ENCODE measurements at regions not wholly inside any gene's neighbourhood (a gene's known extent, or its start where the extent isn't known, plus 50 kb on each side); places are given as distances from the start of the nearest gene placed in this dataset.

GRCh38 chr2:145161656-145162055 is 641.7 kb upstream of the ZEB2 start (continued):
- TF ChIP-seq ZNF148 (tag by site-specific recombination; IDR thresholded peaks at IDR 0.05; ENCODE audit: borderline replicate concordance) (no peak), YY2 (tag by site-specific recombination; IDR thresholded peaks at IDR 0.05) (no peak), ZSCAN4 (tag by site-specific recombination; IDR thresholded peaks at IDR 0.05) (no peak)

GRCh38 chr2:145160855-145161254 is 640.9 kb upstream of the ZEB2 start:
- no peak for TF ChIP-seq ZNF133 (tag by site-specific recombination; IDR thresholded peaks at IDR 0.05)
- no peak for TF ChIP-seq ZNF610 (tag by site-specific recombination; IDR thresholded peaks at IDR 0.05; ENCODE audit: borderline replicate concordance)
- TF ChIP-seq ZNF302 (tag by site-specific recombination; IDR thresholded peaks at IDR 0.05; ENCODE audit: low read depth): no peak
- no peak for TF ChIP-seq ZNF777 (tag by site-specific recombination; IDR thresholded peaks at IDR 0.05; ENCODE audit: borderline replicate concordance)
- no peak for TF ChIP-seq ZNF701 (tag by site-specific recombination; IDR thresholded peaks at IDR 0.05)
- no peak for TF ChIP-seq ZBTB7A (tag by site-specific recombination; IDR thresholded peaks at IDR 0.05; ENCODE audit: low read depth)
- TF ChIP-seq ZNF114 (tag by site-specific recombination; IDR thresholded peaks at IDR 0.05): no peak
- TF ChIP-seq YY1 (tag by site-specific recombination; IDR thresholded peaks at IDR 0.05): no peak
- POLR2A ChIA-PET: no interaction called here
- Histone ChIP-seq H3K4me1 (ENCODE audit: control insufficient read depth, insufficient read depth, low read length) (no peaks in the 10 kb centered on the region), H3K27ac (ENCODE audit: extremely low read depth, low read depth, low read length) (no peak overlapping the region), H3K9me3 (ENCODE audit: control insufficient read depth, insufficient read depth, low read depth, low read length) (no peaks in the 10 kb centered on the region), H3K4me3 (ENCODE audit: low read depth, low read length) (no peak overlapping the region), H3K36me3 (ENCODE audit: control insufficient read depth in 2 of 2, insufficient read depth in 1 of 2, low read length in 2 of 2) (no peaks in the 10 kb centered on the region)
- CTCF ChIA-PET: no interaction called here

- Histone ChIP-seq H3K27ac (ENCODE audit: extremely low read depth, low read depth, low read length) (no peak overlapping the region), H3K36me3 (ENCODE audit: control insufficient read depth in 2 of 2, insufficient read depth in 1 of 2, low read length in 2 of 2) (no peaks in the 10 kb centered on the region), H3K9me3 (ENCODE audit: control insufficient read depth, insufficient read depth, low read depth, low read length) (no peaks in the 10 kb centered on the region), H3K4me3 (ENCODE audit: low read depth, low read length) (no peak overlapping the region), H3K4me1 (ENCODE audit: control insufficient read depth, insufficient read depth, low read length) (no peaks in the 10 kb centered on the region)
- ChIA-PET POLR2A (no interaction called here), CTCF (no interaction called here)
- TF ChIP-seq HIC1 (tag by site-specific recombination; IDR thresholded peaks at IDR 0.05): no peak
- TF ChIP-seq ZSCAN16 (tag by site-specific recombination; IDR thresholded peaks at IDR 0.05): no peak
- TF ChIP-seq ZNF514 (tag by site-specific recombination; IDR thresholded peaks at IDR 0.05): no peak
- no peak for TF ChIP-seq ZNF701 (tag by site-specific recombination; IDR thresholded peaks at IDR 0.05)
- TF ChIP-seq ZNF664 (tag by site-specific recombination; IDR thresholded peaks at IDR 0.05): no peak
- no peak for TF ChIP-seq PRDM10 (tag by site-specific recombination; IDR thresholded peaks at IDR 0.05)
- no peak for TF ChIP-seq ZBTB7A (tag by site-specific recombination; IDR thresholded peaks at IDR 0.05; ENCODE audit: low read depth)
- no peak for TF ChIP-seq ZNF155 (tag by site-specific recombination; IDR thresholded peaks at IDR 0.05)
- TF ChIP-seq ZNF324 (tag by site-specific recombination; IDR thresholded peaks at IDR 0.05): no peak
- no peak for TF ChIP-seq ZNF549 (tag by site-specific recombination; IDR thresholded peaks at IDR 0.05)
- no peak for TF ChIP-seq INSM2 (tag by site-specific recombination; IDR thresholded peaks at IDR 0.05)
- no peak for TF ChIP-seq ZFP37 (tag by site-specific recombination; IDR thresholded peaks at IDR 0.05)
- TF ChIP-seq ZNF843 (tag by site-specific recombination; IDR thresholded peaks at IDR 0.05): no peak
- TF ChIP-seq KLF1 (tag by site-specific recombination; IDR thresholded peaks at IDR 0.05): no peak
These were observed 639.8 kb upstream of the ZEB2 start for GRCh38 chr2:145159676-145160075.

All from HEK293 (cell line).